Thymus (tissue), 11 donors: ENCODE measurements at regions not wholly inside any gene's neighbourhood (a gene's known extent, or its start where the extent isn't known, plus 50 kb on each side); places are given as distances from the start of the nearest gene placed in this dataset.

Source experiments
- DNase-seq, 9 donors: peaks; one replicate each; pipeline ENCODE4 v3.0.0-alpha.2; 2013; ENCODE audit warnings: low spot score in 9 of 9, low read depth in 6 of 9, missing footprints in 1 of 9
- H3K27ac ChIP-seq, 2 donors: one replicate each; pipeline ENCODE4 v1.5.1; 2013; ENCODE audit warnings: control low read depth in 1 of 2, low read depth in 1 of 2, low read length in 1 of 2, mild to moderate bottlenecking in 1 of 2, moderate library complexity in 1 of 2
- H3K27me3 ChIP-seq, 2 donors: one replicate each; pipeline ENCODE4 v1.5.1; 2013; ENCODE audit warnings: low read length in 1 of 2; ENCODE audit not compliant: control insufficient read depth in 2 of 2, insufficient read depth in 1 of 2
- H3K36me3 ChIP-seq, 2 donors: one replicate each; pipeline ENCODE4 v1.5.1; 2013; ENCODE audit warnings: low read length in 1 of 2, mild to moderate bottlenecking in 1 of 2, moderate library complexity in 1 of 2; ENCODE audit not compliant: control insufficient read depth in 2 of 2, insufficient read depth in 2 of 2
- H3K4me1 ChIP-seq, 2 donors: one replicate each; pipeline ENCODE4 v1.5.1; 2013; ENCODE audit warnings: low read length in 2 of 2; ENCODE audit not compliant: control insufficient read depth in 2 of 2, insufficient read depth in 2 of 2
- H3K4me3 ChIP-seq, 2 donors: one replicate each; pipeline ENCODE4 v1.5.1; 2013; ENCODE audit warnings: low read length in 2 of 2, control low read depth in 1 of 2, mild to moderate bottlenecking in 1 of 2
- H3K9me3 ChIP-seq, 2 donors: one replicate each; pipeline ENCODE4 v1.5.1; 2013; ENCODE audit warnings: low read length in 1 of 2, mild to moderate bottlenecking in 1 of 2; ENCODE audit not compliant: control insufficient read depth in 2 of 2, insufficient read depth in 1 of 2
- WGBS: extraction: QIAGEN DNeasy Blood & Tissue Kit; methylation state at CpG from one replicate; pipeline ENCODE4 v1.1.7; 2013; 5-methylcytosine and 5-hydroxymethylcytosine counted together
- donor health status: healthy.

DNA sequence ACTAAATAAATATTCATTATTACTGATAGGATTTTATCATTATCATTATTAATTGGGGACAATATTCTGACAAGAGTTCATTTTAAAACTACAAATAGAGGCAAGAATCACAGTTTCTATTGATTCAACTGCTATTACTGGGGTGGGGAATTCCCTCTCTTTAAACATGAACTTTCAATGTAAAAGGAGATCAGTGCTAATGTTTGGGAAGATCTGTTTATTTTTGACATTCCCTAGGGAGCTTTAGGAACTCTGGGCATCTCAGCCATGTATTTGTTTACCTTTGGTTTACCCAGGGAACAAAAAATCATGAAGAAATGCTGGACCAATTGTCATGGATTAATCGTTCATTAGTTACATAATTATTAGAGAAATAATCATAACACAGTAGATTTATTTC, 443.2 kb upstream of the AKR1E2 start:
- peaks cover 0 to 3% of the 10 kb centered on the region in 2 donors for H3K4me1 ChIP-seq
- no peaks in the 10 kb centered on the region for H3K27me3 ChIP-seq
- no peaks in the 10 kb centered on the region for H3K9me3 ChIP-seq
- DNase-seq, result no peak
- H3K4me3 ChIP-seq, result no peak overlapping the region
- H3K27ac ChIP-seq, result no peak overlapping the region
- no peaks in the 10 kb centered on the region for H3K36me3 ChIP-seq
- WGBS, result 96% methylated on average over 1 of the region's 1 CpG

DNA sequence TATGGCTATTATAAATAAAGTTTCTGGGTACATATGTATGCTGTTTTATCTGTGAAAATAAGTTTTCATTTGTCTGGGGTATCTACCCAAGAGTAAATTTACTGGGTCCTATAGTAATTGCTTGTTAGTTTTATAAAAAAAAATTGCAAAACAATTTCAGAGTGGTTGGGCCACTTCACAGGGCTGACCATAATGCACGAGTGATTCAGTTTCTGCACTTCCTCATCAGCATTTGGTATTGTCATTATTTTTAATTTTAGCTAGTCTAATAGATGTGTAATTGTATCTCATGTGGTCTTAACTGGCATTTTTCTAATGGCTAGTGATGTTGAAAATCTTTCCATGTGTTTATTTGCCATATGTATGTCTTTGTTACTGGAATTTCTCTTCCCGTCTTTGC, 452.4 kb upstream of the AKR1E2 start:
- WGBS, result 96% methylated on average over 2 of the region's 2 CpGs
- no peak overlapping the region for H3K27ac ChIP-seq
- H3K36me3 ChIP-seq, result no peaks in the 10 kb centered on the region
- no peaks in the 10 kb centered on the region for H3K27me3 ChIP-seq
- no peak overlapping the region for H3K4me3 ChIP-seq
- H3K4me1 ChIP-seq, result no peaks in the 10 kb centered on the region
- no peaks in the 10 kb centered on the region for H3K9me3 ChIP-seq
- DNase-seq, result no peak

DNA sequence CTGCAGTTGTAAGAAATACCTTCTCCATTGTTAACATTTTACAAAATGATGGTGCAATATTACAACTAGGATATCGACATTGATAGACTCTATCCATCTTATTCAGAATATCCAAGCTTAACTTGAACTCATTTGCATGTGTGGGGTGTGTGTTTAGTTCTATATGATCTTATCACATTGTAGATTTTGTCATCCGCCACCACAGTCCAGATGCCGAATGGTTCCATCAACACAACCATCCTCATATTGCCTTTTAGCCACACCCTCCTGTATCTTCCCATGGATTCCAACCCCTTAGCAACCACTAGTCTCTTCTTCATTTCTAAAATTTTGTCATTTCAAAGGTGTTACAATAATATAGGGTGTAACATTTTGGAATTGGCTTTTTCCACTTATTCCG, 452.9 kb upstream of the AKR1E2 start:
- Histone ChIP-seq H3K36me3 (no peaks in the 10 kb centered on the region), H3K4me1 (no peaks in the 10 kb centered on the region), H3K4me3 (no peak overlapping the region), H3K27ac (no peak overlapping the region), H3K9me3 (no peaks in the 10 kb centered on the region), H3K27me3 (no peaks in the 10 kb centered on the region)
- DNase-seq, result no peak
- 98% methylated on average over 4 of the region's 4 CpGs for WGBS

DNA sequence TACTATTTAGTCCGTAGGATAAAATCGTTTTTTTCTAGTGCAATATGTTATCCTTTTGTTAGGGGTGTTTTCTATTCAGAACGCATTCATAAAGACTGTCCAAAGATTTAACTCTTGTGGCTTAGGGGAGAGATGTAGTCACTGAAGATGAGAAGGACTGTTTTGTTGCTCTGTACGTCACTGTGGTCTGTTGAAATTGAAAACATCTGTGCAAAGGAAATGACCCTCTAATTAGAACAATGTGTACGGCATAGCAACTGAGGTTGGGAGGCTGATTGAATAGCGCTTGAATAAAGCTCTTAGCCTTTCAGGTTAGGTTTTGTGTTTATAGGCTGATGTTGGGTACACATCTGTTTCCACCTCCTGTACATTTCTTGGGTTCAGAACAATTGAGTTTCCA, 453.4 kb upstream of the AKR1E2 start:
- Histone ChIP-seq H3K4me1 (no peaks in the 10 kb centered on the region), H3K36me3 (no peaks in the 10 kb centered on the region), H3K27ac (no peak overlapping the region), H3K27me3 (no peaks in the 10 kb centered on the region), H3K4me3 (no peak overlapping the region), H3K9me3 (no peaks in the 10 kb centered on the region)
- peak in 1 of 9 donors; percentile 7 for DNase-seq
- WGBS, result 81% methylated on average over 6 of the region's 6 CpGs

DNA sequence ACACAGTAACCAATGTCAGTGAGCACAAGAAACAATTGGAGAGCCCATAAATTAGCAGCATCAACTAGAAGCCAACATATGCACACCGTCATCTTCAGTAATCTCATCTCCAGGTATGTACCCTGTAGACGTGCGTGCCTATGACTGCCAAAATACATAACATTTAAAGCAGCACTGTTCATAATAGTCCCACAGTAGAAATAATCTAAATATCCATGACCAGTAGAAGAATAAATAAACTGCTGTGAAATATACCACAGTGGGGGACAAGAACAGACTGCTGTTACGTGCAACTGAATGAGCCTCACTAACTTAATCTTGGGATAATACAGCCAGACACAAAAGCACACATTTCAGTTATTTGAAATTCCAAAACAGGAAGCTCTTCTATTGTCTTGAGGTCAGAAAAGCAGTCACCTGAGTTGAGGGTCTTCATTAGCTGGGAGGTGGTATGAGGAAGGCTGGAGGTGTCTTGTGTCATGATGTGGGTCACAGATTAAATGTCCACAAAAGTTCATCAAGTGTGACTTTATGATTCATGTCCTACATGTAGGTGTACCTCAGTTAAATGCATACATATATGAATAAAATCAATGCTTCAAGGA, 454.2 kb upstream of the AKR1E2 start:
- no peak overlapping the region for H3K4me3 ChIP-seq
- H3K36me3 ChIP-seq, result no peaks in the 10 kb centered on the region
- H3K4me1 ChIP-seq, result no peaks in the 10 kb centered on the region
- WGBS, result 98% methylated on average over 4 of the region's 4 CpGs
- H3K27me3 ChIP-seq, result no peaks in the 10 kb centered on the region
- H3K9me3 ChIP-seq, result no peaks in the 10 kb centered on the region
- no peak overlapping the region for H3K27ac ChIP-seq
- DNase-seq, result no peak

DNA sequence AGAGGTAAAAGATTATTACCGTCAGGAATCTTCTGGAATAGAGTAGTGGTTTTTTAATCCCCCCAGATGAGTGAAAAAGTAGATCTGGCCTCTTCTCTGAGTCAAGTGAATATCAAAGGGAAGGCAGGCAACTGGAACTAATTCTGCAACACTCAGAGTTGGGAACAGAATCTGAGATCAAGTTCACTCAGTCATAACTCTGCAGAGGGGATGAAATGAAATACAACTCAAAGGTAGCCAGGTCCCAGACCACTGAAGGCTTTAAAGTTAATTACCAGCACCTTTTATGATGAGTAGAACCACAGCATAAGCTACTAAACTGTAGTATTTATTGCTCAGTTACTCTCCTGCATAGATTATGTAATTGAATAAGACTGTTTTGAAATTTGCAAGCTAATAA, 455.6 kb upstream of the AKR1E2 start:
- Histone ChIP-seq H3K9me3 (no peaks in the 10 kb centered on the region), H3K27me3 (no peaks in the 10 kb centered on the region), H3K4me1 (no peaks in the 10 kb centered on the region), H3K27ac (no peak overlapping the region), H3K36me3 (no peaks in the 10 kb centered on the region), H3K4me3 (no peak overlapping the region)
- 99% methylated on average over 1 of the region's 1 CpG for WGBS
- no peak for DNase-seq

DNA sequence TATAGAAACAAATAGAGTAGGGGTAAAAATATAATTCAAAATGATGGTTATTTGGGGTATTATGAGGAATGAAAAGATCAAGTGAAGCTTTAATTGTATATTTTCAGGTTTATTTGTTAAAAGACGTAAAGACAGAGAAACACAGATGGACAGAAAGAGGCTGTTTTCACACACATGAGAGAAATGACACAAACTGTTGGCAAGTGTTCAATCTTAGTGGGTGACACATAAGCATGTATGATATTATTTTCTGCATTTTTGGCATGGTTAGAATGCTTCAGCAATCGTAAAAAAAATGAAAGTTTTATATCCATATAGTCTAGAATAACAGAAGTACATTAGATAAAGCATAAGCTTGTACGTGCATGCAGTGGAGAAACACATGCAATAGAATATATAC, 464.4 kb upstream of the AKR1E2 start:
- Histone ChIP-seq H3K36me3 (no peaks in the 10 kb centered on the region), H3K4me3 (no peak overlapping the region), H3K27me3 (no peaks in the 10 kb centered on the region), H3K27ac (no peak overlapping the region), H3K9me3 (no peaks in the 10 kb centered on the region), H3K4me1 (no peaks in the 10 kb centered on the region)
- 93% methylated on average over 3 of the region's 3 CpGs for WGBS
- no peak for DNase-seq

DNA sequence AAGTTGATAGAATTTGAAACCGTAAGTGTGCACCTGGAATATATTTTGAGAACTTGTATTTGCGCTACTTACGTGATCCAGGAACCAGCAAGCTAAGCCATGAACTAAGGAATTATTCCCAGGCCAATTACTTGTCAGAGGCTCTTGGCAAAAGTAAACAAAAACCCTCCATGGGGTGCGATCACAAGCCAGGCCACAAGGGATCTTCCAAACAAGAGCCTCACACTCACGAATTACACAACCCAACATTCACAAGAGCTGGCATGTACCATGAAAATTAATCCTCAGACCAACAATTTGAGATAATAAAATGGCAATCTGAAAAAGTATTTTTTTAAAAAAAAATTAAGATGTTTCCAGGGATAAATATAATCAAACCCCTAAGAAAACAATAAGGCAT, 467.0 kb upstream of the AKR1E2 start:
- no peak for DNase-seq
- no peaks in the 10 kb centered on the region for H3K4me1 ChIP-seq
- 95% methylated on average over 5 of the region's 5 CpGs for WGBS
- H3K36me3 ChIP-seq, result no peaks in the 10 kb centered on the region
- H3K27ac ChIP-seq, result no peak overlapping the region
- H3K27me3 ChIP-seq, result no peaks in the 10 kb centered on the region
- H3K9me3 ChIP-seq, result no peaks in the 10 kb centered on the region
- H3K4me3 ChIP-seq, result no peak overlapping the region

DNA sequence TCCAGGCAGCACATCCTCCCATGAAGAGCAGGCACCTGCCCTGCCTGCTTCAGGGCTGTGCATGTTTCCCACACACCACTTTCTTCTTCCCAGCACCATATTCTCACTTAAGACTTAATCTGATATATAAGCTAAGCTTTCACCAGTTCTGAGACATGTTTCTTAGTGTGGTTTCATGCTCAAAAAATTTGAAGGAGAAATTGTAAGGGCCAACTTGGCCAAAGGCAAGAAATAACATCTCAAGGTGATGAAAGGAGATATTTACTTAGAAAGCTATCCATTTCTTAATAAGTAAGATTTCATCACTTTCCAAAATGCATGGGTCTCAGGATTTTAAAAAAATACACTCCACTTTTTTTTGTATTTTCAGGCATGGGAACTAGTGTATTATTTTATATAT, 468.1 kb upstream of the AKR1E2 start:
- no peak overlapping the region for H3K27ac ChIP-seq

DNA sequence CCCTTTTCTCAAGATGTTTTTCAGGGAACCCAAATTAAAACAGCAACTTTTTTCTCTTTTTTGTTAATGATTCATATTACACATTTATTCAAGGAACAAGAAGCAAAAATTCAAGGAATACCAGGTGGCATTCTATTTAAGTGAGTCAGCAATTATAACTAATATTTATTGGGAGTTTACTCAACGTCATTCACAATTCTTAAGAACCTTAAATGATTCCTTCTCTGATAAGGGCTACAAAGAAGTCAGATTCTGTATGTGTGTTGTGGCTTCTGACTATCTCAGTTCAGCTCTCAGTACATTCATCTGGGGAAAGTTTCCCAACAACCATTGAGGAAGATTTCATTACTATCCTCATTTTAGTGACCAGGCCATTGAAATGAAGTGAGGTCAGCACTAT, 470.7 kb upstream of the AKR1E2 start:
- Histone ChIP-seq H3K9me3 (no peaks in the 10 kb centered on the region), H3K4me3 (no peak overlapping the region), H3K27me3 (no peaks in the 10 kb centered on the region), H3K36me3 (no peaks in the 10 kb centered on the region), H3K27ac (no peak overlapping the region), H3K4me1 (no peaks in the 10 kb centered on the region)
- DNase-seq, result no peak
- 94% methylated on average over 1 of the region's 1 CpG for WGBS

More for the DNA sequence above, 468.1 kb upstream of the AKR1E2 start:
- DNase-seq, result no peak
- H3K9me3 ChIP-seq, result no peaks in the 10 kb centered on the region
- no peak overlapping the region for H3K4me3 ChIP-seq
- H3K27me3 ChIP-seq, result no peaks in the 10 kb centered on the region
- H3K4me1 ChIP-seq, result no peaks in the 10 kb centered on the region
- H3K36me3 ChIP-seq, result no peaks in the 10 kb centered on the region
